Right atrium auricular region (tissue), 2 donors: ENCODE measurements at regions not wholly inside any gene's neighbourhood (a gene's known extent, or its start where the extent isn't known, plus 50 kb on each side); places are given as distances from the start of the nearest gene placed in this dataset.
A peak's percentile ranks its signal among the peaks of the same experiment; 100 is the strongest.
"Not testable (repeated sequence)": the region's sequence is repeated elsewhere in the genome, so short reads cannot be mapped to it uniquely, and the experiment has no call there.

ENCODE experiments used
- DNase-seq: peaks from one replicate; pipeline ENCODE4 v3.0.0-alpha.2; 2019; ENCODE audit warnings: low spot score
- H3K27ac ChIP-seq, 2 donors: fragments of 200-600 bp; sonication (generic); 1 replicate in 1 of 2; 2 replicates in 1 of 2; pipeline ENCODE4 v1.5.1; 2016 to 2019
- H3K27me3 ChIP-seq, 2 donors: fragments of 200-600 bp; sonication (generic); one replicate each; pipeline versions ENCODE4 v1.5.1 to v1.6.0; 2017 to 2019
- H3K36me3 ChIP-seq: fragments of 200-600 bp; sonication (generic); one replicate; pipeline ENCODE4 v1.5.1; 2016
- H3K4me1 ChIP-seq, 2 donors: fragments of 200-600 bp; sonication (generic); one replicate each; pipeline versions ENCODE4 v1.5.1 to v1.6.0; 2017 to 2019
- H3K4me3 ChIP-seq, 2 donors: fragments of 200-600 bp; sonication (generic); 1 replicate in 1 of 2; 2 replicates in 1 of 2; pipeline ENCODE4 v1.5.1; 2017 to 2019; ENCODE audit warnings: mild to moderate bottlenecking in 1 of 2, moderate library complexity in 1 of 2
- H3K9me3 ChIP-seq, 2 donors: fragments of 200-600 bp; sonication (generic); one replicate each; pipeline ENCODE4 v1.5.1; 2019
- TF ChIP-seq, protein P1 (sequence below), 2 donors: fragments of 200-600 bp; sonication (generic); IDR thresholded peaks; one replicate each; pipeline ENCODE4 v1.5.1; 2019; ENCODE audit warnings: antibody characterized with exemption in 2 of 2

DNA sequence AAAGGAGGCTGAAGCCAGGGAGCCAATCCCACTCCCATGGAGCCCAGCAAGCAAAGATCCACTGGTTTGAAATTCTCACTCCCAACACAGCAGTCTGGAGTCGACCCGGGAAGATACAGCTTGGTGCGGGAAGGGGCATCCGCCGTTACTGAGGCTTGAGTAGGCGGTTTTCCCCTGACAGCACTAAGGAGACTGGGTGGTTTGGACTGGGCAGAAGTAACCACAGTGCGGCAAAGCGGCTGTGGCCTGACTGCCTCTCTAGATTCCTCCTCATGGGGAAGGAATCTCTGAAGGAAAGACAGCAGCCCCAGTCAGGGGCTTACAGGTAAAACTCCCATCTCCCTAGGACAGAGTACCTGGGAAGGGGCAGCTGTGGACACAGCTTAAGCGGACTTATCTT, 261.6 kb upstream of the KYNU start:
- Histone ChIP-seq H3K4me3 (no peak overlapping the region), H3K36me3 (no peaks in the 10 kb centered on the region), H3K9me3 (no peaks in the 10 kb centered on the region), H3K27ac (no peak overlapping the region), H3K4me1 (no peaks in the 10 kb centered on the region), H3K27me3 (no peaks in the 10 kb centered on the region)
- TF ChIP-seq, protein P1, sequence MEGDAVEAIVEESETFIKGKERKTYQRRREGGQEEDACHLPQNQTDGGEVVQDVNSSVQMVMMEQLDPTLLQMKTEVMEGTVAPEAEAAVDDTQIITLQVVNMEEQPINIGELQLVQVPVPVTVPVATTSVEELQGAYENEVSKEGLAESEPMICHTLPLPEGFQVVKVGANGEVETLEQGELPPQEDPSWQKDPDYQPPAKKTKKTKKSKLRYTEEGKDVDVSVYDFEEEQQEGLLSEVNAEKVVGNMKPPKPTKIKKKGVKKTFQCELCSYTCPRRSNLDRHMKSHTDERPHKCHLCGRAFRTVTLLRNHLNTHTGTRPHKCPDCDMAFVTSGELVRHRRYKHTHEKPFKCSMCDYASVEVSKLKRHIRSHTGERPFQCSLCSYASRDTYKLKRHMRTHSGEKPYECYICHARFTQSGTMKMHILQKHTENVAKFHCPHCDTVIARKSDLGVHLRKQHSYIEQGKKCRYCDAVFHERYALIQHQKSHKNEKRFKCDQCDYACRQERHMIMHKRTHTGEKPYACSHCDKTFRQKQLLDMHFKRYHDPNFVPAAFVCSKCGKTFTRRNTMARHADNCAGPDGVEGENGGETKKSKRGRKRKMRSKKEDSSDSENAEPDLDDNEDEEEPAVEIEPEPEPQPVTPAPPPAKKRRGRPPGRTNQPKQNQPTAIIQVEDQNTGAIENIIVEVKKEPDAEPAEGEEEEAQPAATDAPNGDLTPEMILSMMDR (IDR thresholded peaks at IDR 0.05) = no peak
- DNase-seq = no peak

DNA sequence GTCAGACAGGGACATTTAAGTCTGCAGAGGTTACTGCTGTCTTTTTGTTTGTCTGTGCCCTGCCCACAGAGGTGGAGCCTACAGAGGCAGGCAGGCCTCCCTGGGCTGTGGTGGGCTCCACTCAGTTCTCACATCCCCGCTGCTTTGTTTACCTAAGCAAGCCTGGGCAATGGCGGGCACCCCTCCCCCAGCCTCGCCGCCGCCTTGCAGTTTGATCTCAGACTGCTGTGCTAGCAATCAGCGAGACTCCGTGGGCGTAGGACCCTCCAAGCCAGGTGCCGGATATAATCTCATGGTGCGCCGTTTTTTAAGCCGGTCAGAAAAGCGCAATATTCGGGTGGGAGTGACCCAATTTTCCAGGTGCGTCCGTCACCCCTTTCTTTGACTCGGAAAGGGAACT, 264.3 kb upstream of the KYNU start:
- H3K27ac ChIP-seq, H3K27me3 ChIP-seq, DNase-seq, H3K9me3 ChIP-seq, H3K36me3 ChIP-seq, H3K4me1 ChIP-seq, H3K4me3 ChIP-seq: not testable (repeated sequence)

DNA sequence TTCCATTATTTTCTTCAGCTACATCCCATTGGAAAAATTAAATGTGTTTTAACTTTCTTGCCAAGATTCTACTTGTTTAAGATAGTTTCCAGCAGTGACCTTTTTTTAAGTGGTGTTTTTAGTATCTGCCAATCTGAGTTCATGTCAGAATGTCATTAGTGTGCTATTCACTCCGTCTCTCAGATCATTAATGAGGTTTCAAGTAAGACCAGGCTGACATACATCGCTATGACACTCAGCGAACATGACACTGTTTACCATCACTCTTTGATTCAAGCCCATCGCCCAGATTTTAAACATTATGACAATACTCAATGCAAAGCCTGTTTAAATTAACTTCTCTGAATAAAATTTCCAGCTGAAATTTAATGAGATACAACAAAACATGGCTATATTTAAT, 272.0 kb upstream of the KYNU start:
- Histone ChIP-seq H3K36me3 (no peaks in the 10 kb centered on the region), H3K27me3 (no peaks in the 10 kb centered on the region), H3K9me3 (no peaks in the 10 kb centered on the region), H3K4me3 (no peak overlapping the region), H3K4me1 (no peaks in the 10 kb centered on the region), H3K27ac (no peak overlapping the region)
- TF ChIP-seq, protein P1 (IDR thresholded peaks at IDR 0.05) = no peak
- no peak for DNase-seq

DNA sequence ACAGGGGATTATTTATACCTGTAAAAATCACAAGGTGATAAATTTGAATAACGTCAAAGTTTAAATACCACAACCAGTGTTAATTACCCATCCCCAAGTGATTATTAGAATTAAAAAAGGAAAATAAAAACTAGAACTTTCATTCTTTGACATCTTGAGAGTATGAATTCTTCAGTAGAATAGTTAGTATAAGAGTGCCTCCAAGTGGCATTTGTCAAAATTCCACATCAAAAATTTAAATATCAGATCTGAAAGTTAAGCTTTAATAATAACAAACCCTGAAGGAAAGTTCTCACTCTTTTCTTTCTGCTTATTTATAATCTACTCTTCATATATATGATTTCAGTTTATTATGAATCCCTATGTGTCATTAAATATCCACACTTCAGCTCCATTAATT, 273.7 kb upstream of the KYNU start:
- H3K4me3 ChIP-seq = no peak overlapping the region
- H3K4me1 ChIP-seq = no peaks in the 10 kb centered on the region
- no peaks in the 10 kb centered on the region for H3K36me3 ChIP-seq
- H3K27ac ChIP-seq = no peak overlapping the region
- H3K9me3 ChIP-seq = no peaks in the 10 kb centered on the region
- no peaks in the 10 kb centered on the region for H3K27me3 ChIP-seq
- TF ChIP-seq, protein P1 (IDR thresholded peaks at IDR 0.05) = peak in 1 of 2 donors; percentile 27
- DNase-seq = no peak

DNA sequence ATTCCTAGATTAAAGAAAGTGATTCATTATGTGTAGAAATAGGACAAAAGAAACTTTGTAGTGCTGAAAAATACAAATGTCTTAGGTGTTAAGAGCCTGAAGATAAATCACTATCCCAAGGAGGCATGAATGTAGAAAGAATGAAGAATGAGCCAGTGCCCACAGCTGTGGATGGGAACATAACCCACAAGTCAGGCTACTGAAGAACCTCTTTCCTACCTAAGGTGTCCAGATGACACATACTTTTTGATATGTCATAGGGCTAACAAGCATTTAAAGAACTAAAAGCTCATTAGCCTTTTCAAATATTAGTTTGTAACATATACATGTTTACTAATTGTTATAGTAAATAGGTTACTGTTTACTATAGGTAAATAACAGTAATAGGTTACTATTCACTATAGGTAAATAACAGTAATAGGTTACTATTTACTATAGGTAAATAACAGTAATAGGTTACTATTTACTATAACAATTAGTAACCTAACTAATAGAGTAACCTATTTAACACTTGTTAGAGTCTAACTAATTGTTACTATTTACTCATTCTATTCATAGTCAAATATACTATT, 275.0 kb upstream of the KYNU start:
- H3K4me1 ChIP-seq = no peaks in the 10 kb centered on the region
- H3K4me3 ChIP-seq = no peak overlapping the region
- no peak for DNase-seq
- no peak overlapping the region for H3K27ac ChIP-seq
- H3K9me3 ChIP-seq = no peaks in the 10 kb centered on the region
- no peaks in the 10 kb centered on the region for H3K27me3 ChIP-seq
- no peaks in the 10 kb centered on the region for H3K36me3 ChIP-seq
- TF ChIP-seq, protein P1 (IDR thresholded peaks at IDR 0.05) = no peak

DNA sequence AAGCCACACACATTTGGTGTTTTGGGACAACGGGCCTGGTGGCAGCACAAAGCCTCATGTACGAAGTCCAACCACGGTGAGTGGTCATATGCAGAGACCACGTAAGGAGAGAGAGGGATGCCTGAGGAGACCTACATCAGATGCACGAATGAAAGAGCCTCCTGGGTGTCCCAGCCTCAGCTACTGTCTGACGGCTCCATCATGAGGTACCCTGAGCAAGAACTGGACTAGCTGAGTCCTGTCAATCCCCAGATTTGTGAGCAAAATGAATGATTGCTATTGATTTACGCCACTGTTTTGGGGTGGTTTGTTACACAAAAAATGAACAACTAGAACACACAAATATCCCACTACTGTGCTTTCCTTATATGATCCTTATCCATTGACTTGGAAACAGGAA, 275.7 kb upstream of the KYNU start:
- TF ChIP-seq, protein P1 (IDR thresholded peaks at IDR 0.05) = no peak
- DNase-seq = no peak
- Histone ChIP-seq H3K27ac (no peak overlapping the region), H3K4me3 (no peak overlapping the region), H3K36me3 (no peaks in the 10 kb centered on the region), H3K27me3 (no peaks in the 10 kb centered on the region), H3K4me1 (no peaks in the 10 kb centered on the region), H3K9me3 (no peaks in the 10 kb centered on the region)
